ENCODE measurements at regions not wholly inside any gene's neighbourhood (a gene's known extent, or its start where the extent isn't known, plus 50 kb on each side); places are given as distances from the start of the nearest gene placed in this dataset.

GRCh38 chr10:52442576-52442975, 128.5 kb downstream of the DKK1 start:
- no peak for DNase-seq

- DNase-seq = peak; percentile 49
These were observed 129.6 kb downstream of the DKK1 start for GRCh38 chr10:52443419-52444388.

GRCh38 chr10:52446391-52446790, 132.3 kb downstream of the DKK1 start:
- peak; percentile 34 for DNase-seq

GRCh38 chr10:52447931-52448353, 133.9 kb downstream of the DKK1 start:
- peak; percentile 81 for DNase-seq

GRCh38 chr10:52450762-52451291, 136.7 kb downstream of the DKK1 start:
- DNase-seq = no peak

GRCh38 chr10:52451817-52452216, 137.7 kb downstream of the DKK1 start:
- peak; percentile 71 for DNase-seq

- no peak for DNase-seq
These were observed 138.8 kb downstream of the DKK1 start for GRCh38 chr10:52452600-52453493.

- DNase-seq = no peak
These were observed 139.4 kb downstream of the DKK1 start for GRCh38 chr10:52453501-52453900.

- no peak for DNase-seq
These were observed 140.4 kb downstream of the DKK1 start for GRCh38 chr10:52454491-52454890.

GRCh38 chr10:52455098-52455497, 141.0 kb downstream of the DKK1 start:
- DNase-seq = no peak

GRCh38 chr10:52459097-52459496, 145.0 kb downstream of the DKK1 start:
- DNase-seq = peak; percentile 75

- no peak for DNase-seq
These were observed 149.7 kb downstream of the DKK1 start for GRCh38 chr10:52463826-52464225.

- DNase-seq = no peak
These were observed 150.5 kb downstream of the DKK1 start for GRCh38 chr10:52464368-52465124.

GRCh38 chr10:52465202-52465601, 151.1 kb downstream of the DKK1 start:
- DNase-seq = no peak

GRCh38 chr10:52466464-52466863, 152.4 kb downstream of the DKK1 start:
- DNase-seq = peak; percentile 44

- DNase-seq = no peak
These were observed 156.1 kb downstream of the DKK1 start for GRCh38 chr10:52469970-52470705.

GRCh38 chr10:52472406-52473146, 158.5 kb downstream of the DKK1 start:
- no peak for DNase-seq

- DNase-seq = no peak
These were observed 160.2 kb downstream of the DKK1 start for GRCh38 chr10:52474265-52474664.

GRCh38 chr10:52477305-52477704, 163.2 kb downstream of the DKK1 start:
- DNase-seq = no peak

GRCh38 chr10:52479567-52479966, 165.5 kb downstream of the DKK1 start:
- no peak for DNase-seq
